ENCODE measurements at regions not wholly inside any gene's neighbourhood (a gene's known extent, or its start where the extent isn't known, plus 50 kb on each side); places are given as distances from the start of the nearest gene placed in this dataset.

DNA sequence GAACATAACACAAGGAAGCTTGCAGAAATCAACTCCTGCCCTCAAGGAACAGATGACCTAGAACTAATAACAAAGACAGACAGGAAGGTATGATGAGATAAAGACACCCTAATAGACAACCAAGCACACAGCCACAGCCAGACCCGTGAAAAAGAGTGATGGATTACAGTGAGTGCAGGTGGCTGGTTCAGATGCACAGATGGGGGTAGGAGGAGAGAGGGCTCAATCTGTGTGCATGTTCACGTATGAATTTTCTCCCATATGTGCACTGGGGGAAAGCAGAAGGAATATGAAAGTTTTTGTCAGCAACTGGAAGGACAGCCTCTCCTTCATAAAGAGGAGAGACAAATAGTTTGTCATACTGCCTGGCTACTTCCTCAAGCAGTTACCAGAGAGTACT, 367.1 kb downstream of the PBX1 start:
- Histone ChIP-seq H3K9me3 (ENCODE audit: low read length) (no peaks in the 10 kb centered on the region), H3F3A (ENCODE audit: insufficient read depth, low read length, poor library complexity, severe bottlenecking) (no peaks in the 10 kb centered on the region), H3K36me3 (ENCODE audit: insufficient read depth, low read length) (no peaks in the 10 kb centered on the region), H3K79me2 (replicated peaks; ENCODE audit: insufficient read depth, low read length) (no peaks in the 10 kb centered on the region), H3K4me2 (ENCODE audit: low read length) (no peak overlapping the region), H3K9ac (ENCODE audit: low read length) (no peak overlapping the region), H3K4me3 (ENCODE audit: low read length) (no peak overlapping the region), H3K9me2 (ENCODE audit: insufficient read depth, low read length) (no peaks in the 10 kb centered on the region), H3K27ac (ENCODE audit: low read length) (no peak overlapping the region), H3K27me3 (ENCODE audit: insufficient read depth, low read depth, low read length) (no peaks in the 10 kb centered on the region), H2AFZ (ENCODE audit: low read depth, low read length) (no peak overlapping the region), H4K20me1 (ENCODE audit: insufficient read depth) (no peaks in the 10 kb centered on the region)
- TF ChIP-seq SMC3 (conservative IDR thresholded peaks at IDR 0.05; ENCODE audit: poor library complexity): no peak
- TF ChIP-seq EP300 (conservative IDR thresholded peaks at IDR 0.05; ENCODE audit: poor library complexity, severe bottlenecking): no peak
- no peak for TF ChIP-seq RAD21 (conservative IDR thresholded peaks at IDR 0.05)
- TF ChIP-seq MXI1 (conservative IDR thresholded peaks at IDR 0.05; ENCODE audit: poor library complexity, severe bottlenecking): no peak

DNA sequence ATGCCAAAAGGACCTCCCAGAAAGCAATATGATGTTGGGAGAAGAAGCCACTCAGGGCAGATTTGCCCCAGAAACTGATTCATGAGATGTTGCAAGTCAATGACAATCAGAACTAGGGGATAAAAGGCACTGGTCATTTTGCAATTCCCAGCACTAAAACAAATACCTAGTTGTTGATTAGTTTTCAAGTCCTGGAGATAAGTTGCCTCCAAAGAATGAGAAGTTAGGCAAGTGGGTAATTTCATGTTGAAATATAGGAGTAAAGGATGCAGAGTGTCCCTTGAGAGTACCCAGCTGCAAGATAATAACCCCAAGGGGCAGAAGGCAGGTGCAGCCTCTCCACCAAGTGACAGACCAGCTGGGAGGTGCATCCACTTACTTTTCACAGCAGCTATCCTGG, 363.6 kb downstream of the PBX1 start:
- no peaks in the 10 kb centered on the region for H3F3A ChIP-seq (ENCODE audit: insufficient read depth, low read length, poor library complexity, severe bottlenecking)
- H3K9me2 ChIP-seq (ENCODE audit: insufficient read depth, low read length): no peaks in the 10 kb centered on the region
- TF ChIP-seq, protein P1, sequence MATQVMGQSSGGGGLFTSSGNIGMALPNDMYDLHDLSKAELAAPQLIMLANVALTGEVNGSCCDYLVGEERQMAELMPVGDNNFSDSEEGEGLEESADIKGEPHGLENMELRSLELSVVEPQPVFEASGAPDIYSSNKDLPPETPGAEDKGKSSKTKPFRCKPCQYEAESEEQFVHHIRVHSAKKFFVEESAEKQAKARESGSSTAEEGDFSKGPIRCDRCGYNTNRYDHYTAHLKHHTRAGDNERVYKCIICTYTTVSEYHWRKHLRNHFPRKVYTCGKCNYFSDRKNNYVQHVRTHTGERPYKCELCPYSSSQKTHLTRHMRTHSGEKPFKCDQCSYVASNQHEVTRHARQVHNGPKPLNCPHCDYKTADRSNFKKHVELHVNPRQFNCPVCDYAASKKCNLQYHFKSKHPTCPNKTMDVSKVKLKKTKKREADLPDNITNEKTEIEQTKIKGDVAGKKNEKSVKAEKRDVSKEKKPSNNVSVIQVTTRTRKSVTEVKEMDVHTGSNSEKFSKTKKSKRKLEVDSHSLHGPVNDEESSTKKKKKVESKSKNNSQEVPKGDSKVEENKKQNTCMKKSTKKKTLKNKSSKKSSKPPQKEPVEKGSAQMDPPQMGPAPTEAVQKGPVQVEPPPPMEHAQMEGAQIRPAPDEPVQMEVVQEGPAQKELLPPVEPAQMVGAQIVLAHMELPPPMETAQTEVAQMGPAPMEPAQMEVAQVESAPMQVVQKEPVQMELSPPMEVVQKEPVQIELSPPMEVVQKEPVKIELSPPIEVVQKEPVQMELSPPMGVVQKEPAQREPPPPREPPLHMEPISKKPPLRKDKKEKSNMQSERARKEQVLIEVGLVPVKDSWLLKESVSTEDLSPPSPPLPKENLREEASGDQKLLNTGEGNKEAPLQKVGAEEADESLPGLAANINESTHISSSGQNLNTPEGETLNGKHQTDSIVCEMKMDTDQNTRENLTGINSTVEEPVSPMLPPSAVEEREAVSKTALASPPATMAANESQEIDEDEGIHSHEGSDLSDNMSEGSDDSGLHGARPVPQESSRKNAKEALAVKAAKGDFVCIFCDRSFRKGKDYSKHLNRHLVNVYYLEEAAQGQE (IDR thresholded peaks at IDR 0.05; ENCODE audit: borderline replicate concordance): no peak
- TF ChIP-seq EZH2 (IDR thresholded peaks at IDR 0.05; ENCODE audit: borderline replicate concordance, insufficient read depth, low read length, poor library complexity, severe bottlenecking) (no peak), POLR2AphosphoS5 (IDR thresholded peaks at IDR 0.05) (no peak), RAD21 (conservative IDR thresholded peaks at IDR 0.05) (no peak), SMC3 (conservative IDR thresholded peaks at IDR 0.05; ENCODE audit: poor library complexity) (no peak), TAF1 (IDR thresholded peaks at IDR 0.05; ENCODE audit: low read depth) (no peak), EP300 (conservative IDR thresholded peaks at IDR 0.05; ENCODE audit: poor library complexity, severe bottlenecking) (no peak), MXI1 (conservative IDR thresholded peaks at IDR 0.05; ENCODE audit: poor library complexity, severe bottlenecking) (no peak)
- TF ChIP-seq, protein P2, sequence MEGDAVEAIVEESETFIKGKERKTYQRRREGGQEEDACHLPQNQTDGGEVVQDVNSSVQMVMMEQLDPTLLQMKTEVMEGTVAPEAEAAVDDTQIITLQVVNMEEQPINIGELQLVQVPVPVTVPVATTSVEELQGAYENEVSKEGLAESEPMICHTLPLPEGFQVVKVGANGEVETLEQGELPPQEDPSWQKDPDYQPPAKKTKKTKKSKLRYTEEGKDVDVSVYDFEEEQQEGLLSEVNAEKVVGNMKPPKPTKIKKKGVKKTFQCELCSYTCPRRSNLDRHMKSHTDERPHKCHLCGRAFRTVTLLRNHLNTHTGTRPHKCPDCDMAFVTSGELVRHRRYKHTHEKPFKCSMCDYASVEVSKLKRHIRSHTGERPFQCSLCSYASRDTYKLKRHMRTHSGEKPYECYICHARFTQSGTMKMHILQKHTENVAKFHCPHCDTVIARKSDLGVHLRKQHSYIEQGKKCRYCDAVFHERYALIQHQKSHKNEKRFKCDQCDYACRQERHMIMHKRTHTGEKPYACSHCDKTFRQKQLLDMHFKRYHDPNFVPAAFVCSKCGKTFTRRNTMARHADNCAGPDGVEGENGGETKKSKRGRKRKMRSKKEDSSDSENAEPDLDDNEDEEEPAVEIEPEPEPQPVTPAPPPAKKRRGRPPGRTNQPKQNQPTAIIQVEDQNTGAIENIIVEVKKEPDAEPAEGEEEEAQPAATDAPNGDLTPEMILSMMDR (IDR thresholded peaks at IDR 0.05; ENCODE audit: poor library complexity, severe bottlenecking): no peak
- no peaks in the 10 kb centered on the region for H4K20me1 ChIP-seq (ENCODE audit: insufficient read depth)
- H2AFZ ChIP-seq (ENCODE audit: low read depth, low read length): no peak overlapping the region
- H3K9ac ChIP-seq (ENCODE audit: low read length): no peak overlapping the region
- H3K79me2 ChIP-seq (replicated peaks; ENCODE audit: insufficient read depth, low read length): no peaks in the 10 kb centered on the region
- no peak overlapping the region for H3K4me3 ChIP-seq (ENCODE audit: low read length)
- H3K27me3 ChIP-seq (ENCODE audit: insufficient read depth, low read depth, low read length): no peaks in the 10 kb centered on the region
- no peak overlapping the region for H3K27ac ChIP-seq (ENCODE audit: low read length)
- H3K36me3 ChIP-seq (ENCODE audit: insufficient read depth, low read length): no peaks in the 10 kb centered on the region
- H3K4me2 ChIP-seq (ENCODE audit: low read length): no peak overlapping the region
- no peaks in the 10 kb centered on the region for H3K9me3 ChIP-seq (ENCODE audit: low read length)

DNA sequence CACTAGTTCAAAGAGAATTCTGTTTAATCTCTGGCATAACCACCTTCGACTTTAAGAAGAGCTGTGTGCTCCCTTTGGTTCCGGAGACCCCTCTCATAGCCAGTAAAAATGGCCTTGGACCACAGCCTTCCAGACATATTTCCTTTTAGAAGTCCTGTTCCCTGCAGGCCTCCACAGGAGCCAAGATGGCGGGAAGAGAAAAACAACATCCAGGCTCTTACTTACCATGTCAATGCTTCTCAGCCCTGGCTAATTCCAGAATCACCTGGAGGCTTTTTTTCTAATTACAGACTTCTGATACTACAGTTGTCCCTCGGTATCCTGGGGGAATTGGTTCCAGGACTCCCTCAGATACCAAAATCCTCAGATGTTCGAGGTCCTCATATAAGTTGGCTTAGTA, 362.5 kb downstream of the PBX1 start:
- no peaks in the 10 kb centered on the region for H3K9me2 ChIP-seq (ENCODE audit: insufficient read depth, low read length)
- no peaks in the 10 kb centered on the region for H3F3A ChIP-seq (ENCODE audit: insufficient read depth, low read length, poor library complexity, severe bottlenecking)
- no peaks in the 10 kb centered on the region for H3K79me2 ChIP-seq (replicated peaks; ENCODE audit: insufficient read depth, low read length)
- no peak overlapping the region for H3K9ac ChIP-seq (ENCODE audit: low read length)
- TF ChIP-seq MXI1 (conservative IDR thresholded peaks at IDR 0.05; ENCODE audit: poor library complexity, severe bottlenecking) (no peak), SMC3 (conservative IDR thresholded peaks at IDR 0.05; ENCODE audit: poor library complexity) (no peak), POLR2AphosphoS5 (IDR thresholded peaks at IDR 0.05) (no peak), TAF1 (IDR thresholded peaks at IDR 0.05; ENCODE audit: low read depth) (no peak), EZH2 (IDR thresholded peaks at IDR 0.05; ENCODE audit: borderline replicate concordance, insufficient read depth, low read length, poor library complexity, severe bottlenecking) (no peak), EP300 (conservative IDR thresholded peaks at IDR 0.05; ENCODE audit: poor library complexity, severe bottlenecking) (no peak), RAD21 (conservative IDR thresholded peaks at IDR 0.05) (no peak)
- TF ChIP-seq, protein P1 (IDR thresholded peaks at IDR 0.05; ENCODE audit: borderline replicate concordance): no peak
- TF ChIP-seq, protein P2 (IDR thresholded peaks at IDR 0.05; ENCODE audit: poor library complexity, severe bottlenecking): no peak
- no peaks in the 10 kb centered on the region for H3K36me3 ChIP-seq (ENCODE audit: insufficient read depth, low read length)
- H3K27ac ChIP-seq (ENCODE audit: low read length): no peak overlapping the region
- H3K27me3 ChIP-seq (ENCODE audit: insufficient read depth, low read depth, low read length): no peaks in the 10 kb centered on the region
- H2AFZ ChIP-seq (ENCODE audit: low read depth, low read length): no peak overlapping the region
- H3K4me3 ChIP-seq (ENCODE audit: low read length): no peak overlapping the region
- H4K20me1 ChIP-seq (ENCODE audit: insufficient read depth): no peaks in the 10 kb centered on the region
- no peak overlapping the region for H3K4me2 ChIP-seq (ENCODE audit: low read length)
- no peaks in the 10 kb centered on the region for H3K9me3 ChIP-seq (ENCODE audit: low read length)
